GM12891 (cell line): ENCODE measurements at regions not wholly inside any gene's neighbourhood (a gene's known extent, or its start where the extent isn't known, plus 50 kb on each side); places are given as distances from the start of the nearest gene placed in this dataset.

Experiments used
- PAX5 ChIP-seq: IDR thresholded peaks from 2 replicates; pipeline ENCODE4 v1.6.1; 2011; ENCODE audit warnings: low read length, moderate library complexity, mild to moderate bottlenecking; ENCODE audit not compliant: insufficient read depth, severe bottlenecking
- POLR2A ChIP-seq: IDR thresholded peaks from 2 replicates; pipeline ENCODE4 v1.6.1; 2011; ENCODE audit warnings: low read depth, low read length, control low read depth
- POLR2AphosphoS5 ChIP-seq: IDR thresholded peaks from 2 replicates; pipeline ENCODE4 v1.6.1; 2011; ENCODE audit warnings: low read depth, low read length, control low read depth
- POU2F2 ChIP-seq: IDR thresholded peaks from 2 replicates; pipeline ENCODE4 v1.6.1; 2011; ENCODE audit warnings: low read depth, mild to moderate bottlenecking, control low read depth, low read length, moderate library complexity
- TAF1 ChIP-seq: IDR thresholded peaks from 2 replicates; pipeline ENCODE4 v1.6.1; 2011; ENCODE audit warnings: low read depth, low read length, control low read depth

DNA sequence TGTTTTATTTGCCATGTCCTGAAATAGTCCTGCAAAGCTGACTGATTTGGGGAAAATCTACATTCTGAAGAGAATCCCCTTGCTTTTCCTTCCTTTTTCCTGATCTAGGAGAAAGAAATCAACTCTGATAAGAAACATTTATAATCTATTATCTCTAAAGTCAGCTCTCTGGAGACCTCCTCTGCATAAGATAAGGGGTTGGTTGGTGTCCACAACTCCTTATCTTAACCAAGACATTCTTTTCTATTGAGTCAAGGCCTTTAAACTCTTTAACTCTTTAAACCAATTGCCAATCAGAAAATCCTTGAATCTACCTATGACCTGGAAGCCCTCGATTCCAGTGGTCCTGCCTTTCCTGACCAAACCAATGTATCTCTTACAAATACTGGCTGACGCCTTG is 373.6 kb upstream of the RASGEF1B start:
- TF ChIP-seq POLR2A (no peak), POLR2AphosphoS5 (no peak), TAF1 (no peak), POU2F2 (no peak), PAX5 (no peak)
